Esophagus squamous epithelium (tissue), 4 donors: ENCODE measurements at regions not wholly inside any gene's neighbourhood (a gene's known extent, or its start where the extent isn't known, plus 50 kb on each side); places are given as distances from the start of the nearest gene placed in this dataset.

Experiments
- POLR2A ChIP-seq, 4 donors: fragments of 450-650 bp; IDR thresholded peaks; one replicate each; pipeline ENCODE4 v1.6.1; 2017; ENCODE audit warnings: antibody characterized with exemption in 4 of 4, mild to moderate bottlenecking in 4 of 4, moderate library complexity in 3 of 4
- TF ChIP-seq, protein P1 (sequence below), 6 experiments: fragments of 450-650 bp in 4 of 6; fragments of 200-600 bp in 2 of 6; sonication (generic) in 2 of 6; IDR thresholded peaks; one replicate each; pipeline ENCODE4 v1.5.1; 2016 to 2019; ENCODE audit warnings: antibody characterized with exemption in 6 of 6, mild to moderate bottlenecking in 4 of 6, moderate library complexity in 4 of 6

DNA sequence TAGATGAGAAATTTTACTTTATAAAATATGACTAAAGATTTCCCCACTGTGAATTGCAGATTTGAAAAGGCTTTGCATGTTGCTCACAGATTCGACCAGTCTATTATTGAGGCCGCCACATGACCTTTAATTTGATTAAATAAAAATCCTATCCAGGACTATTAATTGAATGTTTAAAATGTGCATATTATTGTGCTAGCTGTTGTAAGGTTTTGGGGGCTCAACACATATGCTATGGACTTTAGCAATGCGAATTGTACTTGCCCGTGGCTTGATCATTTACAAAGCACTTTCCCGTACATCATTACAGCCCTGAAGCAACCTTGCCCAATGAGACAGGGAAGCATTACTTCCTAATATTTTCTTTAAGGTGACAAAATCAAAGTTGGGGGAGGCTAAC is 243.0 kb downstream of the ACTR3B start:
- TF ChIP-seq, protein P1, sequence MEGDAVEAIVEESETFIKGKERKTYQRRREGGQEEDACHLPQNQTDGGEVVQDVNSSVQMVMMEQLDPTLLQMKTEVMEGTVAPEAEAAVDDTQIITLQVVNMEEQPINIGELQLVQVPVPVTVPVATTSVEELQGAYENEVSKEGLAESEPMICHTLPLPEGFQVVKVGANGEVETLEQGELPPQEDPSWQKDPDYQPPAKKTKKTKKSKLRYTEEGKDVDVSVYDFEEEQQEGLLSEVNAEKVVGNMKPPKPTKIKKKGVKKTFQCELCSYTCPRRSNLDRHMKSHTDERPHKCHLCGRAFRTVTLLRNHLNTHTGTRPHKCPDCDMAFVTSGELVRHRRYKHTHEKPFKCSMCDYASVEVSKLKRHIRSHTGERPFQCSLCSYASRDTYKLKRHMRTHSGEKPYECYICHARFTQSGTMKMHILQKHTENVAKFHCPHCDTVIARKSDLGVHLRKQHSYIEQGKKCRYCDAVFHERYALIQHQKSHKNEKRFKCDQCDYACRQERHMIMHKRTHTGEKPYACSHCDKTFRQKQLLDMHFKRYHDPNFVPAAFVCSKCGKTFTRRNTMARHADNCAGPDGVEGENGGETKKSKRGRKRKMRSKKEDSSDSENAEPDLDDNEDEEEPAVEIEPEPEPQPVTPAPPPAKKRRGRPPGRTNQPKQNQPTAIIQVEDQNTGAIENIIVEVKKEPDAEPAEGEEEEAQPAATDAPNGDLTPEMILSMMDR (IDR thresholded peaks at IDR 0.05), result no peak
- TF ChIP-seq POLR2A (IDR thresholded peaks at IDR 0.05), result no peak
